ENCODE measurements at regions not wholly inside any gene's neighbourhood (a gene's known extent, or its start where the extent isn't known, plus 50 kb on each side); places are given as distances from the start of the nearest gene placed in this dataset.

DNA sequence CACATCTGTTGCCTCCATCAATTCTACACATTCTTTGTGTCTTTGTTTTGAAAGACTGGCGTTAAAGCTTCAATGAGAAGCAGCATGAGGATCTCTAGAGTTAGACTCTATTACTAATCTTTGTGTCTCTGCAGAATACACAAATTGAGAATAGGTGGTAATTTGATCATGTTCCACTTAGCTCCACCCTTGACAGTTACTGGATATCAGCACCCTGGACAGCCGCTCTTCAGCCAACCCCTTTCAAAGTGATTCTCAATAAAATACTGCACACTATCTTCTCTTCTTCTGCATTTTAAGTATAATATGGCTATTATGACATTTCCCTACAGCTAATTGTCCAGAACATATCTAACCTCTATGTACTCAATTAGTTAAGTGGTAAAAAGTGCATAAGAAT, 54.3 kb upstream of the CNR1 start:
- no peak for DNase-seq

DNA sequence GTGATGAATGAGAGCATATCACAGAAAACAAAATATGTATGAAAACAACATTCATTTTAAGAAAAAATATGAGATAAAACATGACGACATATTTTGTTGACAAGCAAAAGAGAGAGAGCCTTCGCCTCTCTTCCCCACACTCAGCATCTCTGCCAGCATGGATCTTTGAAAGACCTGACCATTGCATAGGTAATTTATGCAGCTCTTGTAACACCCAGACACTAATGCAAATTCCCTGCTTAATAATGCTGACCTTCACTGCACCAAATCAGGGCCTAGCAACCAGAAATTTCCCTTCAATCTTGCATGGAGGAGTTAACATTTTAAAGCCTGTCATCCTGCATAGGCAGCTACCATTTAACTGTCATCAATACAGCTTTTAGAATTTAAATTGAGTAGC, 50.0 kb upstream of the CNR1 start:
- DNase-seq = no peak
